HG02588 (cell line): ENCODE measurements at regions not wholly inside any gene's neighbourhood (a gene's known extent, or its start where the extent isn't known, plus 50 kb on each side); places are given as distances from the start of the nearest gene placed in this dataset.

Experiments
- ATAC-seq: cut with Tn5 transposase; IDR thresholded peaks from one replicate; pipeline ENCODE4 v1.9.1; 2021; ENCODE audit warnings: mild to moderate bottlenecking, moderate library complexity; ENCODE audit not compliant: unreplicated experiment

- no peak for ATAC-seq
These were observed 1056.2 kb downstream of the SORCS3 start for GRCh38 chr10:105697290-105697780.

GRCh38 chr10:105691811-105692210 lies 1050.7 kb downstream of the SORCS3 start:
- ATAC-seq = no peak

- ATAC-seq = no peak
These were observed 1041.8 kb downstream of the SORCS3 start for GRCh38 chr10:105682911-105683310.

- no peak for ATAC-seq
These were observed 1040.0 kb downstream of the SORCS3 start for GRCh38 chr10:105681051-105681450.

- ATAC-seq = no peak
These were observed 1038.7 kb downstream of the SORCS3 start for GRCh38 chr10:105679781-105680180.

GRCh38 chr10:105675333-105675732 lies 1034.2 kb downstream of the SORCS3 start:
- no peak for ATAC-seq

- ATAC-seq = no peak
These were observed 1033.4 kb downstream of the SORCS3 start for GRCh38 chr10:105674448-105674847.

- ATAC-seq = no peak
These were observed 1017.6 kb downstream of the SORCS3 start for GRCh38 chr10:105658696-105659095.

GRCh38 chr10:105656856-105657255 lies 1015.8 kb downstream of the SORCS3 start:
- no peak for ATAC-seq

- ATAC-seq = no peak
These were observed 1009.2 kb downstream of the SORCS3 start for GRCh38 chr10:105650306-105650705.

- ATAC-seq = no peak
These were observed 1006.3 kb downstream of the SORCS3 start for GRCh38 chr10:105647354-105647753.

- ATAC-seq = no peak
These were observed 1003.9 kb downstream of the SORCS3 start for GRCh38 chr10:105644978-105645377.

- ATAC-seq = no peak
These were observed 1003.5 kb downstream of the SORCS3 start for GRCh38 chr10:105644559-105644958.

- ATAC-seq = no peak
These were observed 1003.0 kb downstream of the SORCS3 start for GRCh38 chr10:105644091-105644490.

- no peak for ATAC-seq
These were observed 1002.6 kb downstream of the SORCS3 start for GRCh38 chr10:105643660-105644059.

GRCh38 chr10:105634281-105634680 lies 993.2 kb downstream of the SORCS3 start:
- no peak for ATAC-seq

GRCh38 chr10:105615715-105616365 lies 974.8 kb downstream of the SORCS3 start:
- ATAC-seq = no peak

GRCh38 chr10:105611244-105611798 lies 970.2 kb downstream of the SORCS3 start:
- ATAC-seq = no peak

GRCh38 chr10:105609451-105609850 lies 968.4 kb downstream of the SORCS3 start:
- no peak for ATAC-seq

- no peak for ATAC-seq
These were observed 964.8 kb downstream of the SORCS3 start for GRCh38 chr10:105605918-105606317.

- no peak for ATAC-seq
These were observed 964.0 kb downstream of the SORCS3 start for GRCh38 chr10:105605104-105605503.

GRCh38 chr10:105598207-105598606 lies 957.1 kb downstream of the SORCS3 start:
- ATAC-seq = no peak

GRCh38 chr10:105597312-105597711 lies 956.2 kb downstream of the SORCS3 start:
- ATAC-seq = no peak
